Adrenal gland (tissue), 5 donors: ENCODE measurements at regions not wholly inside any gene's neighbourhood (a gene's known extent, or its start where the extent isn't known, plus 50 kb on each side); places are given as distances from the start of the nearest gene placed in this dataset.

Experiments used
- POLR2A ChIP-seq, 2 donors: fragments of 450-650 bp; IDR thresholded peaks; one replicate each; pipeline ENCODE4 v1.6.1; 2017; ENCODE audit warnings: antibody characterized with exemption in 2 of 2, mild to moderate bottlenecking in 2 of 2, moderate library complexity in 1 of 2
- TF ChIP-seq, protein P1 (sequence below), 6 experiments: fragments of 450-650 bp in 4 of 6; fragments of 200-600 bp in 2 of 6; sonication (generic) in 1 of 6; IDR thresholded peaks; 1 replicate in 5 of 6; 2 replicates in 1 of 6; pipeline versions ENCODE4 v1.5.1 to v1.8.0; 2016 to 2021; ENCODE audit warnings: antibody characterized with exemption in 6 of 6, mild to moderate bottlenecking in 2 of 6, moderate library complexity in 1 of 6
- donor health status: DM: no; HTN: no; CAD: no.

DNA sequence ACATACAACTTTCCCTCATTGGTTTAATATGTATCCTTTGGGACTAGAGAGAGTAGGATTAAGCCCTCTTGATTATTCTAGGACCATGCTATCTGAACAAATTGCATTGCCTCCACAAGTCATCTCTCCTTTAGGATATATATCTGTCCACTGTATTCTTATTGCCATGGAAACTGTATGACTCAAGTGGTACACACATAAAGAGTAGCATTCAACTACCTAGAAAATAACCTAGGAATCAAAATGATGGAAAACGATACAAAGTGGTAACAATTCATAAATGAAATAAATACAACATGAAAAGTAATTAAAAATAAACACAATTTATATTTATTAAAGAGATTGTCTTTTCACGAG lies 212.1 kb upstream of the P2RY1 start:
- TF ChIP-seq, protein P1, sequence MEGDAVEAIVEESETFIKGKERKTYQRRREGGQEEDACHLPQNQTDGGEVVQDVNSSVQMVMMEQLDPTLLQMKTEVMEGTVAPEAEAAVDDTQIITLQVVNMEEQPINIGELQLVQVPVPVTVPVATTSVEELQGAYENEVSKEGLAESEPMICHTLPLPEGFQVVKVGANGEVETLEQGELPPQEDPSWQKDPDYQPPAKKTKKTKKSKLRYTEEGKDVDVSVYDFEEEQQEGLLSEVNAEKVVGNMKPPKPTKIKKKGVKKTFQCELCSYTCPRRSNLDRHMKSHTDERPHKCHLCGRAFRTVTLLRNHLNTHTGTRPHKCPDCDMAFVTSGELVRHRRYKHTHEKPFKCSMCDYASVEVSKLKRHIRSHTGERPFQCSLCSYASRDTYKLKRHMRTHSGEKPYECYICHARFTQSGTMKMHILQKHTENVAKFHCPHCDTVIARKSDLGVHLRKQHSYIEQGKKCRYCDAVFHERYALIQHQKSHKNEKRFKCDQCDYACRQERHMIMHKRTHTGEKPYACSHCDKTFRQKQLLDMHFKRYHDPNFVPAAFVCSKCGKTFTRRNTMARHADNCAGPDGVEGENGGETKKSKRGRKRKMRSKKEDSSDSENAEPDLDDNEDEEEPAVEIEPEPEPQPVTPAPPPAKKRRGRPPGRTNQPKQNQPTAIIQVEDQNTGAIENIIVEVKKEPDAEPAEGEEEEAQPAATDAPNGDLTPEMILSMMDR (IDR thresholded peaks at IDR 0.05), result no peak
- TF ChIP-seq POLR2A (IDR thresholded peaks at IDR 0.05), result no peak
